HG03135 (cell line): ENCODE measurements at regions not wholly inside any gene's neighbourhood (a gene's known extent, or its start where the extent isn't known, plus 50 kb on each side); places are given as distances from the start of the nearest gene placed in this dataset.
"Not testable (repeated sequence)": the region's sequence is repeated elsewhere in the genome, so short reads cannot be mapped to it uniquely, and the experiment has no call there.

ENCODE experiments used
- ATAC-seq: cut with Tn5 transposase; IDR thresholded peaks from one replicate; pipeline ENCODE4 v1.9.1; 2021; ENCODE audit warnings: mild to moderate bottlenecking, moderate library complexity; ENCODE audit not compliant: unreplicated experiment

GRCh38 chr10:85105614-85106255, 777.3 kb downstream of the CCSER2 start:
- no peak for ATAC-seq

DNA sequence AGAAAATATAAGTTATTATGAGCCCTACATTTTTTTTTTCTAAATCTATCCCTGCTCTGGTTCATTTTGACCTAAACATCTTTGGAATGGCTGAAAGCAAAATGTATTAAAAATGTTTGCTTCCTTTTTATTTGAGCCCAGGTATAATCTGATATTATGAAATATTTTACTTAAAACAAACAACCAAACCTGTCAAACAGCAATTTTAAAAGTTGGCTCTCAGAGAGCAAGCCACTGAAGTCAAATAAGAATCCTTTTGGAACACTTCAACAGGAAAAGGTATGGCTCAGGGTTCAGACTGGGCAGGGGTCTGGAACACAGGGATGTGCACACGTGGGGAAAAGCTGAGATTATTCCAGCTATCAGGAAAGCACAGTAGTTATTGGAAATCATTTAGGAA, 782.9 kb downstream of the CCSER2 start:
- ATAC-seq = no peak

- no peak for ATAC-seq
Observed at GRCh38 chr10:85124603-85125051, 796.2 kb downstream of the CCSER2 start.

GRCh38 chr10:85137253-85137652, 808.9 kb downstream of the CCSER2 start:
- ATAC-seq = no peak

- ATAC-seq = no peak
Observed at GRCh38 chr10:85138046-85138445, 809.7 kb downstream of the CCSER2 start.

- no peak for ATAC-seq
Observed at GRCh38 chr10:85139124-85139523, 810.7 kb downstream of the CCSER2 start.

- not testable (repeated sequence) for ATAC-seq
Observed at GRCh38 chr10:85141520-85141919, 813.1 kb downstream of the CCSER2 start.

DNA sequence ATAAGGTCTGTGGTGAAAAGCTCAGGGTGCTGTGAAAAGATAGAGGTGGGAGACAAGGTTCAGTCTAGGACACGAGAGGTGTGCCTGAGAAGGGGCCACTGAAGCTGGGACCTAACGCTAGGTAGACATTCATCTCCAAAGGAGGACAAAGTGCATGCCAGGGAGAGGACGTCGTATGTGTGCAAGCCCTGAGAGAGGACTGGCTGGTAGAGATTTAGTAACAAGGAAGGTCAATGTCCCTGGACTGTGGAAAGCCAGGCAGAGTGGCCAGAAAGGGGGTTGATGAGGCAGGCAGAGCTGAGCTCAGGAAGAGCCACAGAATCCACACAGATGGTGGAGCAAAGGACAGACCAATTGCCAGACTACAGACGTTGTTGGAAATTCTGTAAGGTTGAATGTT, 817.6 kb downstream of the CCSER2 start:
- ATAC-seq = no peak

GRCh38 chr10:85147346-85148250, 819.2 kb downstream of the CCSER2 start:
- no peak for ATAC-seq

GRCh38 chr10:85148693-85149640, 820.6 kb downstream of the CCSER2 start:
- ATAC-seq = no peak

DNA sequence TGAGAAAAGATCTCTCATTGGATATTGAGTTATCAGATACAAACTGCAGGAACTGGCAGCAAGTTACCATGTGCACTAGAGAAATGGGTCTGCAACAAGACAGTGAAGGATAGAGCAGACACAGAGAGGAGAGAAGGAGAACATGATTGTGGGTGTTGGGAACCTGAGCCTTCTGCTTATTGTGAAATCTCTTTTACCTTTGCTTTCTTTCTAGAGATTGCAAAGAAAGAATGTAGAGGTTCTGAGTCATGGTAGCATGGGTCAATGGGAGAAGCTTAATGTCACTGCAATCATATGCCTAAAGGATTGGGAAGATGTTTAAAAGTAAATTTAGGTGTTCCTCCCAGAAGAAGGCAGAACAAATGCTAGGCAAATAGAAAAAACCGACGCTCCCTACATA, 821.4 kb downstream of the CCSER2 start:
- no peak for ATAC-seq

DNA sequence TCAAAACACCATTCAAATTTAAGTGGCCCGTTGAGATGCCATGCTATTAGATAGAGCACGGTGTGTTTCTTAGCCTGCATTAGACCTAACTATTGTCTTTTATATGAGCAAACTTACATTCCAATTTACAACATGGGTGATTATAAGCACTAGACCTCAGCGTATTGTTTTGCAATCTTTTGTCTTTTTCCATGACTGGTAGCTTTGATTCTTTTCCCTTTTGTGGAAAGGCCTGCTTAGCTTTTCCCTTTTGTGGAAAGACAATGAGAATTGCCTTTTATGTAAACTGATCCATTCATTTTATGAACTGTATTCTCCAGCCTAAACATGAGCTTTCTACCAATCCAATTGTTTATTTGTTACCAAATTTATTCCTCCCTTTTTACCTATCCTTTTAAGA, 823.1 kb downstream of the CCSER2 start:
- no peak for ATAC-seq

- ATAC-seq = no peak
Observed at GRCh38 chr10:85152496-85152895, 824.1 kb downstream of the CCSER2 start.

GRCh38 chr10:85152911-85153310, 824.5 kb downstream of the CCSER2 start:
- no peak for ATAC-seq

GRCh38 chr10:85157206-85157605, 828.8 kb downstream of the CCSER2 start:
- ATAC-seq = no peak

GRCh38 chr10:85168243-85168642, 839.9 kb downstream of the CCSER2 start:
- ATAC-seq = no peak

DNA sequence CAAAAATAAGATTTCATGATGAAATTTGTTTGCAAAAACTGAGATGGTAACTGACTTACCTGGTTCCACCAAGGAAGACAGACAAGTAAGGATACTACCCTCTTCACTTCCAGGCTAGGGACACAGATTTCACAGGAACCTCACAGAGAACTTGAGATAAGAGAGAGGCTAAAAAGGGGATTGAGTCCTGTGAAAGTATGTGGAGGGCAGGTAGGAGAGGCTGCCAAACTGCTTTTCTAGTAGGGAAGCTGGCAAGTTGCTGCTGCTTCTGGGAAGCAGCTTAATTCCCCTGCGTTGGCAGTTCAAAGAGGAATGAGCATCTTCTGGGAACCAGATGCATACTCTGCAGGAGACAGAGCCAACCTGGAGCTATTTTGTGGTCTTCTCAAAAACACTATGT, 841.6 kb downstream of the CCSER2 start:
- ATAC-seq = no peak

GRCh38 chr10:85175635-85176034, 847.2 kb downstream of the CCSER2 start:
- ATAC-seq = no peak

DNA sequence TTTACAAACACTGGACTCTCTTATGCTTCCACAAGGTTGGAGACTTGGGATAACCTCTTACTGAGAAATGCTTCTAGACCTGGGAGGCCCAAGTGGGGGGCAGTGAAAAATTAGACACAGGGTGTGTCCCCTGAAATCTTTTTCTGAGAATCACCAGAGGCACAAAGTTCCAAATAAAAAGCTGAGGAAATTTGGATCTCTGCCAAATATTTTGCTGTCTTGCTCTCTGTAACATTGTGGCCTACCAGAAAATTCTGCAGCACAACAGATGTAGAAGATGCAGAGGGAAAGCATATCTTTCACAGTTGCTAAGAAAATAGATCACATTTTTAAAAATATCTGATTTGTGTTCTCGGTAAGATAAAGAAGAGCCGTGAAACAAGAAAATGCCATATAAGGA, 849.4 kb downstream of the CCSER2 start:
- ATAC-seq = no peak

DNA sequence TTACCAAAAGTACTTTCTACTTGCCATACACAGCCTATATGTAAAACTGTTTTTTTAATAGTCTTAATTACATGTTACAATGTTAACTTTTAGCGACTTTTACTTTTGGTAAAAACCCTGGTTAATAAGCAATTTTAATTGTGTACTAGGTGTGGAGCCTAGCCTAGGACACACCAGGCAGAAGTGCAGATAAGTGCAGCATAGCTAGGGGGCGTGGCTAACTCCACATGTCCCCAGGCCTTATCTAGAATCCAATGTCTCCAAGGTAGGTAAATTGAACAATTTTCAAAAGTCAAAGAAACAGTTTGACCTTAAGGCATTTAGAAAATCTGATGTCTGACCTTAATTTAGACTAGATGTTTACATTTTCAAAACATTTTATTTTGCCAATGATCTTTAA, 858.7 kb downstream of the CCSER2 start:
- no peak for ATAC-seq
